Astrocyte (in vitro differentiated cells and primary cell): ENCODE measurements at regions not wholly inside any gene's neighbourhood (a gene's known extent, or its start where the extent isn't known, plus 50 kb on each side); places are given as distances from the start of the nearest gene placed in this dataset.
A peak's percentile ranks its signal among the peaks of the same experiment; 100 is the strongest.

Source experiments
- DNase-seq: peaks from one replicate; pipeline ENCODE4 v3.0.0-alpha.2; 2010; ENCODE audit warnings: low read depth
- FAIRE-seq: peaks from 2 replicates; lab custom pipeline; 2011; peaks lifted over from hg19 to GRCh38; lab: Jason Lieb, UNC
- H2AFZ ChIP-seq: 2 replicates; pipeline ENCODE4 v1.6.0; 2012; ENCODE audit warnings: low read depth, low read length, inconsistent platforms
- H3K27ac ChIP-seq: 2 replicates; pipeline ENCODE4 v1.5.1; 2011; ENCODE audit warnings: low read depth, low read length, inconsistent platforms
- H3K27me3 ChIP-seq: 2 replicates; pipeline ENCODE4 v1.6.0; 2011; ENCODE audit warnings: low read length, inconsistent platforms; ENCODE audit not compliant: insufficient read depth
- H3K36me3 ChIP-seq: 2 replicates; pipeline ENCODE4 v1.5.1; 2011; ENCODE audit warnings: low read length, inconsistent platforms; ENCODE audit not compliant: insufficient read depth
- H3K4me1 ChIP-seq: 2 replicates; pipeline ENCODE4 v1.5.1; 2011; ENCODE audit warnings: low read length, inconsistent platforms; ENCODE audit not compliant: insufficient read depth
- H3K4me2 ChIP-seq: 2 replicates; pipeline ENCODE4 v1.6.0; 2012; ENCODE audit warnings: low read length, inconsistent platforms
- H3K4me3 ChIP-seq: 2 replicates; pipeline ENCODE4 v1.5.1; 2011; ENCODE audit warnings: low read depth, mild to moderate bottlenecking, low read length, inconsistent platforms; ENCODE audit not compliant: insufficient read depth
- H3K79me2 ChIP-seq: 2 replicates; pipeline ENCODE4 v1.6.0; 2012; ENCODE audit warnings: mild to moderate bottlenecking, low read length, inconsistent platforms; ENCODE audit not compliant: insufficient read depth
- H3K9ac ChIP-seq: 2 replicates; pipeline ENCODE4 v1.6.0; 2012; ENCODE audit warnings: mild to moderate bottlenecking, low read length, inconsistent platforms
- H3K9me3 ChIP-seq: 2 replicates; pipeline ENCODE4 v1.5.1; 2012; ENCODE audit warnings: low read depth, mild to moderate bottlenecking, low read length, inconsistent platforms; ENCODE audit not compliant: insufficient read depth
- H4K20me1 ChIP-seq: 2 replicates; pipeline ENCODE4 v1.6.0; 2012; ENCODE audit warnings: low read length, inconsistent platforms; ENCODE audit not compliant: insufficient read depth
- H3K27ac Mint-ChIP-seq: one replicate; pipeline ENCODE4 v1.8.0; 2021; ENCODE audit warnings: mild to moderate bottlenecking, mixed read lengths; ENCODE audit not compliant: unreplicated experiment
- H3K27me3 Mint-ChIP-seq: one replicate; pipeline ENCODE4 v1.8.0; 2021; ENCODE audit warnings: low read depth, mixed read lengths; ENCODE audit not compliant: unreplicated experiment
- H3K36me3 Mint-ChIP-seq: one replicate; pipeline ENCODE4 v1.8.0; 2021; ENCODE audit warnings: low read depth, mixed read lengths; ENCODE audit not compliant: unreplicated experiment
- H3K4me1 Mint-ChIP-seq: one replicate; pipeline ENCODE4 v1.8.0; 2021; ENCODE audit warnings: low read depth, mixed read lengths; ENCODE audit not compliant: unreplicated experiment
- H3K4me3 Mint-ChIP-seq: one replicate; pipeline ENCODE4 v1.8.0; 2021; ENCODE audit warnings: mild to moderate bottlenecking, moderate library complexity, mixed read lengths; ENCODE audit not compliant: unreplicated experiment
- H3K9me3 Mint-ChIP-seq: one replicate; pipeline ENCODE4 v1.8.0; 2021; ENCODE audit warnings: mild to moderate bottlenecking, mixed read lengths; ENCODE audit not compliant: unreplicated experiment
- EZH2 ChIP-seq: IDR thresholded peaks from 2 replicates; pipeline ENCODE4 v1.6.1; 2012; ENCODE audit warnings: mild to moderate bottlenecking, low read length, inconsistent platforms; ENCODE audit not compliant: insufficient read depth
- TF ChIP-seq, protein P1 (sequence below): IDR thresholded peaks from 2 replicates; pipeline ENCODE4 v1.5.1; 2011; ENCODE audit warnings: low read depth, mild to moderate bottlenecking, inconsistent platforms, low read length, moderate library complexity; ENCODE audit not compliant: insufficient read depth

DNA sequence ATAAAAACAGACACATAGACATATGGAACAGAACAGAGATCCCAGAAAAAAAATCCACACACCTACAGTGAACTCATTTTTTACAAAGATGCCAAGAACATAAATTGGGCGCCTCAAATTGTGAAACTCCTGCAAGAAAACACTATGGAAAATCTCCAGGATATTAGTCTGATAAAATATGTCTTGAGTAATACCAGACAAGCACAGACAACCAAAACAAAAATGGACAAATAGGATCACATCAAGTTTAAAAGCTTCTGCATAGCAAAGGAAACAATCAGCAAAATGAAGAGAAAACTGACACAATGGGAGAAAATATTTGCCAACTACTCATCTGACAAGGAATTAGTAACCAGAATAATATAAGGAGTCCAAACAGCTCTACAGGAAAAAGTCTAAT, 337.3 kb upstream of the DIPK2B start:
- Histone ChIP-seq H3K27me3 (no peaks in the 10 kb centered on the region), H3K4me1 (no peaks in the 10 kb centered on the region), H4K20me1 (no peaks in the 10 kb centered on the region), H3K4me2 (no peak overlapping the region), H3K4me3 (no peak overlapping the region), H3K36me3 (no peaks in the 10 kb centered on the region), H3K9me3 (no peaks in the 10 kb centered on the region), H3K27ac (no peak overlapping the region), H3K9ac (no peak overlapping the region), H2AFZ (no peak overlapping the region), H3K79me2 (no peaks in the 10 kb centered on the region)
- Mint-ChIP-seq H3K27ac (no peak overlapping the region), H3K27me3 (no peaks in the 10 kb centered on the region), H3K4me1 (no peaks in the 10 kb centered on the region), H3K9me3 (peaks cover 2% of the 10 kb centered on the region), H3K4me3 (no peak overlapping the region), H3K36me3 (no peaks in the 10 kb centered on the region)
- TF ChIP-seq, protein P1, sequence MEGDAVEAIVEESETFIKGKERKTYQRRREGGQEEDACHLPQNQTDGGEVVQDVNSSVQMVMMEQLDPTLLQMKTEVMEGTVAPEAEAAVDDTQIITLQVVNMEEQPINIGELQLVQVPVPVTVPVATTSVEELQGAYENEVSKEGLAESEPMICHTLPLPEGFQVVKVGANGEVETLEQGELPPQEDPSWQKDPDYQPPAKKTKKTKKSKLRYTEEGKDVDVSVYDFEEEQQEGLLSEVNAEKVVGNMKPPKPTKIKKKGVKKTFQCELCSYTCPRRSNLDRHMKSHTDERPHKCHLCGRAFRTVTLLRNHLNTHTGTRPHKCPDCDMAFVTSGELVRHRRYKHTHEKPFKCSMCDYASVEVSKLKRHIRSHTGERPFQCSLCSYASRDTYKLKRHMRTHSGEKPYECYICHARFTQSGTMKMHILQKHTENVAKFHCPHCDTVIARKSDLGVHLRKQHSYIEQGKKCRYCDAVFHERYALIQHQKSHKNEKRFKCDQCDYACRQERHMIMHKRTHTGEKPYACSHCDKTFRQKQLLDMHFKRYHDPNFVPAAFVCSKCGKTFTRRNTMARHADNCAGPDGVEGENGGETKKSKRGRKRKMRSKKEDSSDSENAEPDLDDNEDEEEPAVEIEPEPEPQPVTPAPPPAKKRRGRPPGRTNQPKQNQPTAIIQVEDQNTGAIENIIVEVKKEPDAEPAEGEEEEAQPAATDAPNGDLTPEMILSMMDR, result no peak
- no peak for TF ChIP-seq EZH2
- FAIRE-seq (no peak), DNase-seq (no peak)

DNA sequence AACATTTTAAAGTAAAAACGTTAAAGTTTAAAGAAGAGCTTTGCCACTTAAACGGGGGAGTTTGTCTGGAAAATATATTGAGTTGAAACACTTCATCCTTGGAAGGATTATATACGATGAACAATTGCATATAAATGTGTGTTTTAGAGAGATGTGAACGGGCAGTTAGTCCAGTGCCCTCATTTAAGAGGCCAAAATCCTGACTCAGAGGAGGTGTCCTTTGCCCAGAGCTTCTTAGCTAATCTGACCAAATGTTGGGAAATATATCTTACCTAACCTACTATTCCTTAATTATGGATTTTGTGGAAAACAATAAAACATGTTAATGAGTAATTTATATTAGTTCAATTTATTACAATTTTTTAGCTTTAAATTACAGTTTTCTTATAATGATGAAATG, 327.2 kb upstream of the DIPK2B start:
- Mint-ChIP-seq H3K4me3 (no peak overlapping the region), H3K4me1 (peaks cover 2% of the 10 kb centered on the region), H3K27me3 (no peaks in the 10 kb centered on the region), H3K27ac (no peak overlapping the region), H3K36me3 (no peaks in the 10 kb centered on the region), H3K9me3 (no peaks in the 10 kb centered on the region)
- no peaks in the 10 kb centered on the region for H3K9me3 ChIP-seq
- H2AFZ ChIP-seq, result no peak overlapping the region
- no peaks in the 10 kb centered on the region for H3K27me3 ChIP-seq
- no peak overlapping the region for H3K9ac ChIP-seq
- peaks cover 4% of the 10 kb centered on the region for H3K4me1 ChIP-seq
- no peaks in the 10 kb centered on the region for H3K36me3 ChIP-seq
- no peak for FAIRE-seq
- no peaks in the 10 kb centered on the region for H3K79me2 ChIP-seq
- H3K4me3 ChIP-seq, result no peak overlapping the region
- TF ChIP-seq, protein P1, result no peak
- no peak for TF ChIP-seq EZH2
- H3K4me2 ChIP-seq, result no peak overlapping the region
- no peaks in the 10 kb centered on the region for H4K20me1 ChIP-seq
- H3K27ac ChIP-seq, result no peak overlapping the region
- peak; percentile 22 for DNase-seq

GRCh38 chrX:45524805-45525204, 324.1 kb upstream of the DIPK2B start:
- Histone ChIP-seq H3K4me1 (peaks cover 4% of the 10 kb centered on the region), H3K4me2 (no peak overlapping the region), H4K20me1 (no peaks in the 10 kb centered on the region), H3K4me3 (no peak overlapping the region), H3K79me2 (no peaks in the 10 kb centered on the region), H3K36me3 (no peaks in the 10 kb centered on the region), H3K9ac (no peak overlapping the region), H3K27ac (no peak overlapping the region), H3K27me3 (no peaks in the 10 kb centered on the region), H3K9me3 (no peaks in the 10 kb centered on the region), H2AFZ (no peak overlapping the region)
- peaks cover 2% of the 10 kb centered on the region for H3K4me1 Mint-ChIP-seq
- no peaks in the 10 kb centered on the region for H3K36me3 Mint-ChIP-seq
- FAIRE-seq (no peak), DNase-seq (peak; percentile 14)
- TF ChIP-seq EZH2, result no peak
- TF ChIP-seq, protein P1, result no peak
- no peak overlapping the region for H3K27ac Mint-ChIP-seq
- peaks cover 2% of the 10 kb centered on the region for H3K9me3 Mint-ChIP-seq
- no peaks in the 10 kb centered on the region for H3K27me3 Mint-ChIP-seq
- no peak overlapping the region for H3K4me3 Mint-ChIP-seq
